Forelimb muscle (tissue), 1 donor: ENCODE measurements at regions not wholly inside any gene's neighbourhood (a gene's known extent, or its start where the extent isn't known, plus 50 kb on each side); places are given as distances from the start of the nearest gene placed in this dataset.
"Not testable (repeated sequence)": the region's sequence is repeated elsewhere in the genome, so short reads cannot be mapped to it uniquely, and the experiment has no call there.

Source experiments
- DNase-seq: peaks from one replicate; pipeline ENCODE4 v3.0.0-alpha.2; 2013; ENCODE audit warnings: low read depth

DNA sequence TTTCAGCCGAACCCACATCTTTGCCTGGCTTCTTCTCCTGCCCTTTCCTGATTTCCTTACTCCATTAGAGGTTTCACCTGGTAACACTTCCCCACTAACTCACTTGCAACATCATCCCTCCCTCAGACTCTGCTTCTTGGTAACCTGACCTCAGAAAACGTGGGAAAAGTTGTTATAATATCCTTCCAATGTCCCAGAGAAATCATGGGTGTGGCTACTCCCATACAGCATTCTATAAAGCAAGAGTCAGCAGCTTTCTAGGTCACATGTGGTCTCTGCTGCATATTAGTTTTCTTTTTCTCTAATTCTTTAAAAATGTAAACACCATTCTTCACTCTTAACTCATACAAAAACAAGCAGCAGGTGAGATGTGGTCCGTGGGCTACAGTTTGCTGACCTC is 283.1 kb upstream of the MAOA start:
- DNase-seq: no peak

DNA sequence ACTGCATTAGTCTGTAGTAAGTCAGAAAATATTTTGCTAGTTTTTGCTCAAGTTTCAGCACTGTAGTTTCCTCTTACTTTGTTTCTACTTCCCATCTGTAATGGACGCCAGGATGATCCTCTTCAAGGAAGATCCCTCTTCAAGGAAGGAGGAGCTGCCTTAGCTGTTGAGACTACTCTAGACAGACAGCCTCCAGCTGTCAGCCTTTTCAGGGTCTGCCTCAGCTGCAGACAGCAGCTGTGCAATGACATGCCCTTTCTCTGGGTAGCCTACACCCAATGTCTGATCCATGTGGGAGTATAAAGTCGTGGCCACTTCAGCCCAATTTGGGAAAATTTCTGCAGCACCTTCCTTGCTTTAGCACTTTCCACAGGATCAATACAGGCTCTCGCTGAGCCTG is 281.0 kb upstream of the MAOA start:
- DNase-seq: no peak

DNA sequence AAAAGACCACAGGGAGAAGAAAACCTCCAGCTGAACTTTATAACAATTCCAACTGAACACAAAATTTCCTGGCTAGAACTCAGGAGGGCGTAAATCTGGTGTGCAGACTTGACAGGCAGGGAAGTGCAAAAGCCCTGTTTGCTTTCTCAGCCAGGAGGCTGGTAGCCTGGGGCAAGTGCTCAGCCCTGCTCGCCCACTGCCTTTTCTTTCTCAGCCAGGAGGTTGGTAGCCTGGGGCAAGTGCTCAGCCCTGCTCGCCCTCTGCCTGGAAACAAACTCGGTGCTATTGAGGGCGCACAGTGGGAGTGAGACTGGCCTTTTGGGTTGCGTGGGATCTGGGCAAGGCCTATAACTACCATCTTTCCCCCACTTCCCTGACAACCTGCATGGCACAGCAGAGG is 275.4 kb upstream of the MAOA start:
- DNase-seq: no peak

DNA sequence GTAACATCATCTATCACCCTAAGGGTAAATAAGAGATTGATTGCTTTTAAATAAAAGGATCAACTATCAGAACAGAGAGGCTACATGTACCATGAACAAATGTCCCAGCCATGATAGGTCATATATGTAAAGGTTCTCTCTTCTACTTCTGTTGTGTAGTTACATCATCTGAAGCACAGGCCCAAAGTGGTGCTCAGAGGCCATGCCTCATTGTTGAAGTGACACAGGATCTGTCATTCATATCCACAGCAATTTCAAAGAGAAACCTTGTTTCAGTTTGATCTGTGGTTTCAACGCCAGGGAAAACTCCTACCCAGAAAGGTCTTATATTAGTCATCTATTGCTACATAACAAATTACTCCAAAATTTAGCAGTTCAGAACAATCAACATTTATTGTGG is 269.2 kb upstream of the MAOA start:
- no peak for DNase-seq

DNA sequence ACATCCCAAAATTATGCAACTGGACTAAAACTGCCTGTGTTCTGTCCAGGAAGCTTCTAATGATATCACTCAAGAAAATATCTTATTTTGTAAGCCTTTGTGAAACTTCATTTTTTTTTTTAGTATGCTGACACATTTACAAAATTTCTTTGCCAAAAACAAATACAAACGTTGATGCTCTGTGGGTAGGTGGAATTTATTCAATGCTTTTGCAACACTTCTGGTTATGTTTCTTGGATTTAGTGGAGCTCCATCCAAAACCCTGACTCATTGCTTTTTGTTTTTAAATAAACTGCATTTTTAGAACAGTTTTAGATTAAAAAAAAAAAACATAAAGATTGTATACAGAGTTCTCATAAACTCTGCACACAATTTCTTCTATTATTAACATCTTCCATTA is 250.9 kb upstream of the MAOA start:
- DNase-seq: no peak

DNA sequence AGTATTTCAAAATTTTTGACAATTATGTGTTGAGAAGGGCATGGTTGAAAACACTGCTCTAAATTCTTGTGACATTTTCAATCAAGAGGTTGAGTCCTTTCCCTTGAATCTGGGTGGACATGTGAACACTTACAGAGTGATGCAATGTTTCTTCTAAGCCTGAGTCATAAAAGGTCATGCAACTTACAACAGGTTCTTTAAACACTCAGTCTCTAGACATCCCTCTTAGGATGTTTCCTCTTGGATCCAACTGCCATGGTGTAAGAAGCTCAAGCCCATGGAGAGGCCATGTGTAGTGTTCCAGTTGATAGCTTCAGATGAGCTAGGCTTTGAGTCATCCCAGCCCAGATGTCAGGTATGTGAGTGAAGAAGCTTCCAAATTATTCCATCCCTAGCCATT is 232.2 kb upstream of the MAOA start:
- no peak for DNase-seq

DNA sequence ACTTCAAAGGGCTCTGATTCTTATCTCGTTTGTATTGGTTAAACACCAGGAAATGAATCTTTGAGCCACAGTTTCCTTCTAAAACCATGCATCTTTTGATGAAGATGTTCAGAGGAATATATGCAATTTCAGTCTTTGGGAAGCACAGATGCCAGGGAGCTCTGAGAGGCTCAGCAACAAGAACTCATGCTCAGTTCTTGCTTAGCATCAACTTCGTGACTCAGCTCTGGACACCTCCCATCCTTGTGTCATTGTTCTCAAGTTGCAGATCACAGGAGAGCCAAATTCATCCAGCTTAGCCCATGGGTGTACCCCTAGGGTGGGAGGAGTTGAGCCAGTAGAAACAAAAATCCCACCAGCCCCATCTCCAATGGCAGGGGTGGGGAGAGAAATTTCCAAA is 219.6 kb upstream of the MAOA start:
- no peak for DNase-seq

DNA sequence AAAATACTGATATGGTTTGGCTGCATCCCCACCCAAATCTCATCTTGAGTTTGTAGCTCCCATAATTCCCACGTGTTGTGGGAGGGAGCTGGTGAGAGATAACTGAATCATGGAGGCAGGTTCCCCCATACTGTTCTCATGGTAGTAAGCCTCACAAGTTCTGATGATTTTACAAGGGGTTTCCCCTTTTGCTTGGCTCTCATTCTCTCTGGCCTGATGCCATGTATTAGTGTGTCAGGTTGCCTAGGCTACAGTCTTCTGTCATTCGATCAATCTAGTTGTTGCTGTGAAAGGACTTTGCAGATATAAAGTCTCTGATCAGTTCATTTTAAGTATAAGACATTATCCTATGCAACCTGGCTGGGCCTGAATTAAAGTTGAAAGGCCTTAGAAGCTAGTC is 209.3 kb upstream of the MAOA start:
- DNase-seq: no peak

DNA sequence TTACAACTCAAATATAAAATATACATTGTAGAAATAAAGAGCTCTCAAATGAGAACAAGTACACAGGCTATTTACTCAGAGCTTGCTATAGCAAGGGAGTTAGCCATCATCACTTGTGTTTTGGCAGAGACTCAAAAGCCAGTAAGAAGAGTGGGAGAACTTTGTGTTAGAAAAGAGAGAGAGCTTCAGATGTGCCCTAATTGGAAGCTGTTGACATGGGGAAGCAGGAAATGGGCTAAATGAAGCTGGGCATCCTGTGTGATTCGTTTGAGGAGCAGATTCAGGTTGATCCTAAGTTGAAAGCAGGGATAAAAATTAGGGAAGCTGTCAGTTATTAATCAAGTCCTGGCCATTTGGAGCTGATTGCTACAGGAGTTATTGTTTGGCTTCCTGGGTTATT is 207.4 kb upstream of the MAOA start:
- no peak for DNase-seq

DNA sequence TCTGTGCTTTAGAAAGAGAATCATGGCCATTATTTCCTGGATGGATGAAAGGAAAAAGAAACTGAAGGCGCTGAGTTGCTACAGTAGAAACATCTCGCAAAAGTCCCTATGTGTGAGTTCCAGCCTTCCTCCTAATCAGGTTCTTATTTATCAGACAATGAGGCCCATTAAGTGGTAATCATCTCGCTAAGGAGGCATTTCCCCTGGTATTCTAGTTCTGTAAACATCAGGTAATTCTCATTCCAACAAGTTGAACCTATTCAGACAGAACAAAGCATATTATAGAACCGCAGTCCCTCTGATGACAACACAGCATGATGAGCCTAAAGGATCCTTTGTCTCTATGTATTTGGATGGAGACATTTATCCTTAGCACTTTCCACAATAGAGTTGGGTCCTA is 205.7 kb upstream of the MAOA start:
- DNase-seq: no peak

DNA sequence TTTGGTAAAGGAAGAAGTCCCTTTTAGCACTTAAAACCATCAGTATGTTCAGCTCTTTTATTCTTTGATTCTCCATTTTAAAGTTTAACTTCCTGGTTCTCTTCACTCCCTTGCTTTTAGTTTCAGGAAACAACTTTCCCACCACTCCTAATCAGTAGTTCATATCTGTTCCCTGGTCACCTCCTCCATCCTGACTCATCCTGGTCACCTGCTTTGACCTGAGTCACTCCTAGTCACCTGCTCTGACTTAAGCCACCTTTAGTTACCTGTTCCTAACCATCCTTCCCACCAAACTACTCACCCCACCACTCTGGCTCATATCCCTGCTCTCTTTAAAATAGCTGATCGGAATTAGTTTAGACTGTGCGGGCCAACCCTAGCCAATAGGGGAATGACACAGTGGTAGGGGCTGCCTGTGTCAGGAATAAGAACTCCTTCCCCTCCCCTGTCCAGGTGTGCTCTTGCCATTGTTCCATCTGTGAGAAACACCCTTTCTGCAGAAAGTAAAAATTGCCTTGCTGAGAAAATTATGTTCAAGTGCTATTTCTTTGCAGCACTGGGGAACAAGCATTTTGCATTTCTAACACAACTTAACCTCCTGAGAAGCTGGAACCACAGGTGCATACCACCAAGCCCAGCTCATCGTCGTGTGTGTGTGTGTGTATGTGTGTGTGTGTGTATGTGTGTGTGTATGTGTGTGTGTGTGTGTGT is 204.0 kb upstream of the MAOA start:
- DNase-seq: not testable (repeated sequence)

DNA sequence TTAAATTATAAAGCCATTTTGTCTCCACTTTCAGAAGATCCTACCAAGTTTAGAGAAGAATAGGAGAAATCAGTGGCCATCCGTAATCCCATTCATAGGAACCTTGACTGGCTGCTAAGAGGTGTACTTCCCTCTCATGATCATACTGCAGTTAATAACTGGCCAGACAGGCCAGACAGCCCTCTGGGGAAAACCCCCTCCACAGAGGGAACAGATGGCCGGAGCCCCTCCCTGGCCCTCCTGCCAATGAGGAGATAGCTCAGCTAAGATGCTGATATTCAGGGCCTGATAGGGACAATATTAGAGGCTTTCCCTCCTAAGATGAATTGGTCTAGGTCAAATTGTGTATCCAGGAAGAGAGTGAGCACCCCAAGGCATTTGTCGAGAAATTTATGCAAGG is 200.0 kb upstream of the MAOA start:
- DNase-seq: no peak

DNA sequence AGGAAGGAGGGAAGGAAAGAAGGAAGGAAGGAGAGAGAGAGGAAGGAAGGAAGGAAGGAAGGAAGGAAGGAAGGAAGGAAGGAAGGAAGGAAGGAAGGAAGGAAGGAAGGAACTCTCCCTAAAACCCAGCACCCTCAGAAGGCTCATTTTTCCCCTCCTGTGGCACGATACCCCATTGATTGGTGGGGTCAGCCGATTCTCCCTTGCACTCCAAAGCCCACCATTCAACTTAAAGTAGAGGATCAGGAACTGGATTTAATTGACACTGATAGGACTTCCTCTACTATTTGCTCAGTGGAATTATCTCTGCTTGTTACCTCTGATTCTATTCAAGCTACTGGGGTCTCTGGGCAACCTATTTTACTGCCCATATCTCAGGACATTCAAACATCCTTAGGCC is 199.2 kb upstream of the MAOA start:
- no peak for DNase-seq

DNA sequence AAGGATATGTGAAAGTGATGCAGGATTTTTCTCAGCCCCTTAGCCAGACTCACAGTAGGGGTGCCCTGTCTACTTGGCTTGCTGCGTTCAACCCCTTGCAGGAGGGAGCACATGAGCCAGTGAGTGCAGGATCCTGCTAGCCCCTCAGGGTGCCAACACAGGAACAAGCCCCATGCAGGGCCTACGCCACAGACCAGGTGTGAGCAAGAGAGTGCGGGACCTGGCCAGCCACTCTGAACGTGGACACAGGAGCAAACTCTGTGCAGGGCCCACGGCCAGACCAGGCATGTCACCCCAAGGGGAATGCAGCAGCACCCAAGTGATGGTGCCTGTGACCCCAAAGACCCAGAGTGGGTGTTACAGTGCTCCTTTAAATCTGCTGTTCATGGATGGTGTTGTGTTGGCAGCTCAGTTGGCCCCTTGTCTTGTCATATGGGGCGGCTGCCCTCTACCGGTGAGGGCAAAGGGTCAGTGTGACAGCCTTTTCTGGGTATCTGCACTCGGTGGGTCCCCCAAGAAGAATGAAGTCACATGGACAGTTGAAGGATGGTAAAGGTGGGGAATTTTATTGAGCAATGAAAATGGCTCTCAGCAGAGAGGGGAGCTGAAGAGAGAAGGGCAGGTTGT is 188.4 kb upstream of the MAOA start:
- DNase-seq: no peak

DNA sequence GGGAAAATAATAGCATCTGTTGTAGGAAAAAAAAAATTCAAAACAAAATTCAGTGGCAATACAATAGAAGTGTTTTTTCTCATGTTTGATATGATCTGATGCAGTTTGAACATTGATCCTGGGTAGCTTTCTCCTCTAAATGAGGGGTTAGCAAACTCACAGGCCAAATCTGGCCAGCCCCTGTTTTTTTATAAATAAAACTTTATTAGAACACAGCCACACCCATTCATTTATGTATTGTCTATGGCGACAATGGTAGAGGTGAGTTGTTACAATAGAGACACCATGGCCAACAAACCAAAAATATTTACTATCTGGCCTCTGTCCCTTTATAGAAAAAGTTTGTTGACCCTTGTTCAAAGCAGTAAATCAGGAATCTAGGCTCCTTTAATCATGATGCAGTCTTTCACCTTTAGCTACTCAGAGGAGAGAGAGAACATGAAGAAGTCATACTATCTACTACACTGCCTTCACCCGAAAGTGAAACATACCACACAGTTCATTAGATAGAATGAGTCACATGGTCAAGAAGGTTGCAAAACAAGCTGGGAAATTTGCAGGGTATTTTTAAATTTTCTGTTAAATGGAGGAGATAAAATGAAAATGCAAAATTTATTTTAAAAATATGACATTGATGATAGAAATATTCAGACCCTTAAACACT is 186.6 kb upstream of the MAOA start:
- no peak for DNase-seq

DNA sequence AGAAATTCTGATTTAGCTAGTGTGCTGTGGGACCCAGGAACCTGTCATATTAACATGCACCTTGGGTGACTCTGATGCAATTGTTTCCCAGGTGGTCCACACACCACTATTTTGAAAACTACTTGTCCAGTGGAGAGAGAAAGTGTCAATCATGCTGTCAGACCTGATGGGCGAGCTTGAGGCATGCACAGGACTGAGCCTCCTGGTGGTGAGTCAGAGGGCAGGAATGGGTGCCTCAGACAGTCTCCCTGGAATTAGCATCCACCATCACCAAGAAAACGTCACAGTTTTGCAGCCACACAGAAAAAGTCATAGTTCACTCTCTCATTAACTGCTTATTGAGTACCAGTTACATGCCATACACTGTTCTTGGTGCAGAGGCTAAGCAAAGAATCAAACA is 181.8 kb upstream of the MAOA start:
- no peak for DNase-seq

DNA sequence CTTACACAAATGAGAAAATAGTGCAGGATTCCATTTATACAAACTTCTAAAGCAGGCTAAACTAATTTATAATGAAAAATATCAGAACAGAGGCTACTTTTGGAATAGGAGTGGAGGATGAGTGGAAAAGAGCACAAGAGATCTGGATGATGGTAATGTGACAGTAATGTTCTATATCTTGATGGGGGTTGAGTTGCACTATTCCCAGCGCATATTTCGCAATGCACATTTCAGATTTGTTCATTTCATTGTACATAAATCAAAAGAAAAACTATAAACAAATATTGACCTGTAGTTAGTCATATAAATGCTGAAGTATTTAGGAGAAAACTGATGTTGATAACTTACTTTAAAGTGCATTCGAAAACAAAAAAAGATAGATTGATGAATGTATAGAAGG is 177.0 kb upstream of the MAOA start:
- DNase-seq: no peak

DNA sequence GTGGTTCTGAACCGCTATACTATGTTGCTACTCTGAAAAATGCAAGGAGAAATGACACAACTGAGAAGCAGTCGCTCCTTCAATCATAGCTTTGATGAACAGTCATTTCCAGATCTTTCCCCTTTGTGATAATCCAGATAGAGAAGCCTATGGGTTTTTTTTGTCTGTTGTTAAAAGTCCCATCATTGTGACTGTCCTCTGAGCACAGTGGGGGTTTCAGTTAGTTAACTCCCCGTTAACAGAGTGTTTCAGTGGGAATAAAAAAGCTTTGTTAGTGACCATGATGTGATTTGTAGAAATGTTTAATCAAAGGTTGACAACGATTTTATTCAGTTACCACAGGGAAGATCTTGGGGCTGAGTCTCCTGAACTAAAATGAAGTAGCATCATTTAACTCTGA is 176.2 kb upstream of the MAOA start:
- DNase-seq: no peak

DNA sequence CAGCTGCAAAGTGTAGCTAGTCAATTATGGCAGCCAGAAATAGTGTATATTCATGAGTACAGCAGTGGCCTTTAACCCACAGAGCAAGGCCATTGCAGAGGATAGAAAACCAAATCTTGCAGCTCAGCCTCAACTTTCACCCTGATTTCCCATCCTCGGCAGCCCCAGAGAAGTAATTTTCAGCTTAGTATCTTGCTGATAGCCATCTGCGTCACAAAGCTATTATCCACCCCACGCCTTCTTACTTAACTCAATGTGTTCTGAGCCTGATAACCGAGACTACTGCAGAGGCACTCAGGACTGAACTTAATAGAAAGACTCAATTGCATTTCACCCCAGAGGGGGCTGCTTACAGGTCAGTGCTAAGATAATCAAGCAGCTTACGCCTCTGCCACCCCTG is 174.5 kb upstream of the MAOA start:
- no peak for DNase-seq

DNA sequence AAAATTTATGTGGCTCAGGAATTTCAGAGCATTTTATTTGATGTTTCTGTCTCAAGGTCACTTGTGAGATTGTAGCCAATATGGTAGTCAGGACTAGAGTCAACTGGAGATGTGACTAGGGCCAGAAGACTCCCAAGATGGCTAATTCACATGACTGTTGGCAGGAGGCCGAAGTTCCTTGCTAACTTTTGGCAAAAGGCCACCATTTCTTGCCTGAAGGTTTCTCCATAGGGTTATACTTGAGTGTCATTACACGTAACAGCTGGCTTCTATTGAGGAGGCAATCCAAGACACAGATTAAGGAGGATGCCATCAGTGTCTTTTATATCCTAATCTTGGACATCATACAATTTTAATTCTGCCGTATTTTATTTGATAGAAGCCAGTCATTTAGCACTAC is 162.3 kb upstream of the MAOA start:
- no peak for DNase-seq

DNA sequence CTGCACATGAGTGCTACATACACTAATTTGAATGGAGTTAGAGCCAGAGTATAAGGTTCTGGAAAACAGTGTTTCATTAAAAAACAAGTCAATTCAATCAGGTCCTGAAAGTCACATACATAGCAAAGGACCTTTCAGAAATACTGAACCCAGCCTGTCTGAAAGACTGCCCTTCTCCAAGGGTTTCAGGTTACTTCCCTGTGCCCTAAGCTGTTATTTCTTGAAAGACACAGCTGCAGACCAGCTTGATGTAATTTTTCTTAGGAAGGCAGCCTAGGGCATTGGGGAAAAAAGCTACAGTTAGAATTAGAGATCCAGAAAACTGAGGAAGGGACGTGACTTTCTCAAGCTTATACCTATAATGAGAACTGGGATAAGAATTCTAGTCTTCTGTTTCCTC is 155.9 kb upstream of the MAOA start:
- DNase-seq: no peak

DNA sequence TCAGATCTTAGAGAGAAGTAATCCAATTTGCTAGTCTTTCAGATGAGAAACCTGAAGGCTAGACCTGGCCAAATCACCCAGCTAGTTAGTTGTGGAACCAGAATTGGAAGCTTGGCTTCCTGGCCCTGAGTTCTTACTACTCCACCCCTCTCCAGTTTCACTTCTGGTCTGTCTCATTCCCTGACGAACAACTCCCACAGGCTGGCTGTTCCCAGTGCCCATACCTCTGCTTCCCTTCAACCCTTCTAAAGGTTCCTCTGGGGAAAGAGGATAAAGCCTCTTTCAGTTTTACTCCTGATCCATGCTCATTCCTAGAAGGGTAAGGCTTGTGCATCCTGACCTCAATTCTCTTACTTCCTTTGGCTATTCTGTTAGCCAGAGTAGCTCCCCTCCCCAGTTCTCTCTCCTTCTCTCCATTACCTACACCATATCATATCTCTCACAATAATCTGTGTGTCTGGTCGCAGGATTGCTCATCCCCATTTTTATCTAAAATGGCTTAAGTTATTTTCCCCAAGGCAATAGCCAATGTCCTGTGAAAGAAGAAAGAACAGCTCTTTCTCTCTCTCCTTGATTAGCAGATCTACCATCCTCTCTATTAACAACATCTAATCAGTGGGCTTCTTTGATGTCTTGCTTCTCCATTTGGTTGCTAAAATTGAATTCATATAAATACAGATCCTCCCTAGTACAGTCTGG is 155.0 kb upstream of the MAOA start:
- DNase-seq: no peak

DNA sequence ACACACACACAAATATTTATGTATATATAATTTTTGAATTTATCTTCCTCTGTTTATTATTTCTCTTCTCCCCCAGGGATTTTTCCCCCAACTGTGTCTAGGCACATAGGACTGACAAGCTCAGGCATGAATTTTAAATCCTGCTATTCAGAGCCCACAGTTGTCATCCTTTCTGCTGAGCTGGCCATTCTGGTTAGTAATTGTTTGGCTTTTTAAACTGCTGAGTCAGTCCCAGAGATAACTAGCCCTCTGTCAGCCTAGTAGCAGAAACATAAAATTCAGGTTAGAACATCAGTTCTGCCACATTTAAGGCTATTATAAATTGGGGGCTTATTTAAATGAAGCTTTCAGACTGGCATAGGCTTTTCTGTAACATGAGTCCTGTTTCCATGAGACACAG is 151.7 kb upstream of the MAOA start:
- DNase-seq: no peak
